H9 (cell line): ENCODE measurements at regions not wholly inside any gene's neighbourhood (a gene's known extent, or its start where the extent isn't known, plus 50 kb on each side); places are given as distances from the start of the nearest gene placed in this dataset.

Experiments used
- DNase-seq: peaks from one replicate; pipeline ENCODE4 v3.0.0-alpha.2; 2017
- H2AFZ ChIP-seq: one replicate; pipeline ENCODE4 v1.6.1; 2013; ENCODE audit warnings: mild to moderate bottlenecking, low read length, control low read depth, moderate library complexity
- H2AK5ac ChIP-seq: 2 replicates; pipeline ENCODE4 v1.6.1; 2013; ENCODE audit warnings: low read length, control low read depth, mixed read lengths; ENCODE audit not compliant: insufficient read length
- H2BK120ac ChIP-seq: one replicate; pipeline ENCODE4 v1.6.1; 2013; ENCODE audit warnings: low read depth, mild to moderate bottlenecking, low read length, control low read depth, inconsistent platforms; ENCODE audit not compliant: poor library complexity, severe bottlenecking
- H2BK12ac ChIP-seq: 2 replicates; pipeline ENCODE4 v1.6.1; 2013; ENCODE audit warnings: low read length, control low read depth, mixed read lengths, low read depth; ENCODE audit not compliant: insufficient read length
- H2BK15ac ChIP-seq: 2 replicates; pipeline ENCODE4 v1.6.1; 2013; ENCODE audit warnings: low read depth, low read length, control low read depth
- H2BK20ac ChIP-seq: one replicate; pipeline ENCODE4 v1.6.1; 2013; ENCODE audit warnings: low read depth, mild to moderate bottlenecking, low read length, control low read depth, inconsistent platforms; ENCODE audit not compliant: poor library complexity, severe bottlenecking
- H2BK5ac ChIP-seq: 2 replicates; pipeline ENCODE4 v1.6.1; 2013; ENCODE audit warnings: low read length, control low read depth, mixed read lengths; ENCODE audit not compliant: insufficient read length
- H3K14ac ChIP-seq: 2 replicates; pipeline ENCODE4 v1.6.1; 2013; ENCODE audit warnings: low read length, control low read depth; ENCODE audit not compliant: insufficient read depth
- H3K18ac ChIP-seq: 2 replicates; pipeline ENCODE4 v1.6.1; 2013; ENCODE audit warnings: low read depth, mild to moderate bottlenecking, mixed read lengths, low read length, control low read depth; ENCODE audit not compliant: insufficient read length
- H3K23ac ChIP-seq: 2 replicates; pipeline ENCODE4 v1.6.1; 2013; ENCODE audit warnings: low read length, control low read depth, mixed read lengths, low read depth; ENCODE audit not compliant: insufficient read length
- H3K23me2 ChIP-seq: 2 replicates; pipeline ENCODE4 v1.6.1; 2013; ENCODE audit warnings: low read depth, mild to moderate bottlenecking, mixed read lengths, low read length, control low read depth; ENCODE audit not compliant: insufficient read length, poor library complexity, severe bottlenecking
- H3K27ac ChIP-seq: 2 replicates; pipeline ENCODE4 v1.5.1; 2013; ENCODE audit warnings: low read length, control low read depth, mixed read lengths, low read depth; ENCODE audit not compliant: insufficient read length
- H3K27me3 ChIP-seq: 2 replicates; pipeline ENCODE4 v1.6.1; 2013; ENCODE audit warnings: low read length, control low read depth, inconsistent platforms; ENCODE audit not compliant: insufficient read depth
- H3K4ac ChIP-seq: 2 replicates; pipeline ENCODE4 v1.6.1; 2013; ENCODE audit warnings: low read depth, mild to moderate bottlenecking, control low read depth, inconsistent platforms, low read length, moderate library complexity
- H3K4me1 ChIP-seq: 2 replicates; pipeline ENCODE4 v1.6.1; 2013; ENCODE audit warnings: low read length, control low read depth, inconsistent platforms; ENCODE audit not compliant: insufficient read depth
- H3K4me2 ChIP-seq: 2 replicates; pipeline ENCODE4 v1.6.1; 2013; ENCODE audit warnings: low read length, control low read depth, mixed read lengths; ENCODE audit not compliant: insufficient read length, insufficient read depth
- H3K56ac ChIP-seq: 2 replicates; pipeline ENCODE4 v1.6.1; 2013; ENCODE audit warnings: low read depth, mild to moderate bottlenecking, mixed read lengths, low read length, control low read depth; ENCODE audit not compliant: insufficient read length
- H3K79me1 ChIP-seq: 2 replicates; pipeline ENCODE4 v1.6.1; 2013; ENCODE audit warnings: low read depth, mild to moderate bottlenecking, moderate library complexity, low read length, control low read depth, inconsistent platforms; ENCODE audit not compliant: insufficient read depth, poor library complexity, severe bottlenecking
- H3K79me2 ChIP-seq: 2 replicates; pipeline ENCODE4 v1.6.1; 2013; ENCODE audit warnings: low read length, control low read depth, inconsistent platforms; ENCODE audit not compliant: insufficient read depth
- H3K9ac ChIP-seq: 2 replicates; pipeline ENCODE4 v1.6.1; 2013; ENCODE audit warnings: low read length, control low read depth, mixed read lengths; ENCODE audit not compliant: insufficient read length; ENCODE audit errors: extremely low read depth
- H3K9me3 ChIP-seq: one replicate; pipeline ENCODE4 v1.6.1; 2013; ENCODE audit warnings: low read depth, low read length, inconsistent platforms; ENCODE audit not compliant: control insufficient read depth
- H3T11ph ChIP-seq: one replicate; pipeline ENCODE4 v1.6.1; 2013; ENCODE audit warnings: mild to moderate bottlenecking, low read length, control low read depth, inconsistent platforms
- H4K20me1 ChIP-seq: one replicate; pipeline ENCODE4 v1.6.1; 2013; ENCODE audit not compliant: control insufficient read depth, insufficient read length, insufficient read depth
- H4K5ac ChIP-seq: 2 replicates; pipeline ENCODE4 v1.6.1; 2013; ENCODE audit warnings: low read depth, mild to moderate bottlenecking, mixed read lengths, low read length, control low read depth; ENCODE audit not compliant: insufficient read length
- H4K8ac ChIP-seq: replicated peaks from 2 replicates; pipeline ENCODE4 v1.6.1; 2013; ENCODE audit warnings: low read length, control low read depth, mixed read lengths, low read depth; ENCODE audit not compliant: insufficient read length
- H4K91ac ChIP-seq: 2 replicates; pipeline ENCODE4 v1.6.1; 2013; ENCODE audit warnings: low read depth, mild to moderate bottlenecking, moderate library complexity, mixed read lengths, low read length, control low read depth; ENCODE audit not compliant: insufficient read length
- H3K27ac Mint-ChIP-seq, 3 experiments: 2 replicates in 2 of 3; 3 replicates in 1 of 3; pipeline ENCODE4 v1.8.0; 2020 to 2021; ENCODE audit warnings: mixed read lengths in 3 of 3, mild to moderate bottlenecking in 1 of 3, moderate library complexity in 1 of 3
- H3K27me3 Mint-ChIP-seq: 2 replicates; pipeline ENCODE4 v1.8.0; 2021; ENCODE audit warnings: low read depth, mild to moderate bottlenecking, moderate library complexity, mixed read lengths
- H3K36me3 Mint-ChIP-seq, 3 experiments: 2 replicates in 2 of 3; 3 replicates in 1 of 3; pipeline ENCODE4 v1.8.0; 2020 to 2021; ENCODE audit warnings: low read depth in 3 of 3, mixed read lengths in 3 of 3; ENCODE audit not compliant: insufficient read depth in 1 of 3
- H3K4me1 Mint-ChIP-seq, 2 experiments: 2 replicates each; pipeline ENCODE4 v1.8.0; 2020; ENCODE audit warnings: mixed read lengths in 2 of 2
- H3K4me3 Mint-ChIP-seq, 2 experiments: 2 replicates in 1 of 2; 3 replicates in 1 of 2; pipeline ENCODE4 v1.8.0; 2020 to 2021; ENCODE audit warnings: mild to moderate bottlenecking in 2 of 2, mixed read lengths in 2 of 2, moderate library complexity in 1 of 2
- H3K9me3 Mint-ChIP-seq, 2 experiments: 2 replicates in 1 of 2; 3 replicates in 1 of 2; pipeline ENCODE4 v1.8.0; 2020; ENCODE audit warnings: mild to moderate bottlenecking in 2 of 2, mixed read lengths in 2 of 2, moderate library complexity in 1 of 2
- WGBS: extraction: QIAGEN DNeasy Blood & Tissue Kit; methylation state at CpG from one replicate; pipeline ENCODE4 v1.1.7; 2013; ENCODE audit warnings: missing lambda C conversion rate, low lambda C conversion rate, mixed read lengths; ENCODE audit not compliant: insufficient read length; ENCODE audit errors: extremely low coverage; 5-methylcytosine and 5-hydroxymethylcytosine counted together
- TF ChIP-seq, protein P1 (sequence below): fragments of 200-600 bp; sonication (generic); conservative IDR thresholded peaks from 3 replicates; pipeline ENCODE4 v1.8.0; 2021; ENCODE audit warnings: antibody characterized with exemption, mild to moderate bottlenecking

DNA sequence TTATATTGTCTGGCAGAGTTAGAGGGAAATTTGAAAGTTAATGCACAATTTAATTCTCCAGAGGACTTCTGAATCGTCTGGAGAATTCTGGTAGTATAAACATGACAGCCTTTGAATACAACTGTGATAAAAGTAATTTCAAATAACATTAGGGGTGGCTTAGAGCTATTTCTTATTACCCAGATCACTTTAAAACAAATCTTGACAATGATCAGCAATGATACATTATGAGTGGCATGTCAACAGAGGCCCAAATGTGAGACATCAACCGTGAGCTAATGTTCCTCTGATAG lies 259.1 kb downstream of the HACE1 start:
- no peak overlapping the region for H2AFZ ChIP-seq
- no peak overlapping the region for H3K9ac ChIP-seq
- Mint-ChIP-seq H3K27me3 (no peaks in the 10 kb centered on the region), H3K9me3 (no peaks in the 10 kb centered on the region), H3K4me1 (peaks cover 10% of the 10 kb centered on the region in 2 experiments; a peak in 3 of 4 replicates), H3K36me3 (no peaks in the 10 kb centered on the region), H3K4me3 (no peak overlapping the region), H3K27ac (no peak overlapping the region)
- H4K8ac ChIP-seq, result no peak overlapping the region
- H2BK12ac ChIP-seq, result no peak overlapping the region
- no peaks in the 10 kb centered on the region for H3K79me2 ChIP-seq
- H4K5ac ChIP-seq, result no peak overlapping the region
- H3K23me2 ChIP-seq, result no peaks in the 10 kb centered on the region
- H2BK120ac ChIP-seq, result no peak overlapping the region
- no peak overlapping the region for H3K56ac ChIP-seq
- no peaks in the 10 kb centered on the region for H3K9me3 ChIP-seq
- H3K79me1 ChIP-seq, result no peaks in the 10 kb centered on the region
- no peak overlapping the region for H4K91ac ChIP-seq
- no peak overlapping the region for H3K18ac ChIP-seq
- no peak overlapping the region for H3K4me2 ChIP-seq
- H3K4me1 ChIP-seq, result peaks cover 5% of the 10 kb centered on the region; the same call in 1 of the 2 replicates
- no peaks in the 10 kb centered on the region for H3K27me3 ChIP-seq
- no peak overlapping the region for H3T11ph ChIP-seq
- H2AK5ac ChIP-seq, result no peak overlapping the region
- TF ChIP-seq, protein P1, sequence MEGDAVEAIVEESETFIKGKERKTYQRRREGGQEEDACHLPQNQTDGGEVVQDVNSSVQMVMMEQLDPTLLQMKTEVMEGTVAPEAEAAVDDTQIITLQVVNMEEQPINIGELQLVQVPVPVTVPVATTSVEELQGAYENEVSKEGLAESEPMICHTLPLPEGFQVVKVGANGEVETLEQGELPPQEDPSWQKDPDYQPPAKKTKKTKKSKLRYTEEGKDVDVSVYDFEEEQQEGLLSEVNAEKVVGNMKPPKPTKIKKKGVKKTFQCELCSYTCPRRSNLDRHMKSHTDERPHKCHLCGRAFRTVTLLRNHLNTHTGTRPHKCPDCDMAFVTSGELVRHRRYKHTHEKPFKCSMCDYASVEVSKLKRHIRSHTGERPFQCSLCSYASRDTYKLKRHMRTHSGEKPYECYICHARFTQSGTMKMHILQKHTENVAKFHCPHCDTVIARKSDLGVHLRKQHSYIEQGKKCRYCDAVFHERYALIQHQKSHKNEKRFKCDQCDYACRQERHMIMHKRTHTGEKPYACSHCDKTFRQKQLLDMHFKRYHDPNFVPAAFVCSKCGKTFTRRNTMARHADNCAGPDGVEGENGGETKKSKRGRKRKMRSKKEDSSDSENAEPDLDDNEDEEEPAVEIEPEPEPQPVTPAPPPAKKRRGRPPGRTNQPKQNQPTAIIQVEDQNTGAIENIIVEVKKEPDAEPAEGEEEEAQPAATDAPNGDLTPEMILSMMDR, result no peak
- no peak overlapping the region for H3K27ac ChIP-seq
- DNase-seq, result no peak
- no peak overlapping the region for H3K14ac ChIP-seq
- H4K20me1 ChIP-seq, result no peaks in the 10 kb centered on the region
- no peak overlapping the region for H2BK15ac ChIP-seq
- no peak overlapping the region for H3K4ac ChIP-seq
- H2BK20ac ChIP-seq, result no peak overlapping the region
- WGBS, result no CpG with 5 or more reads among the region's 2 CpGs
- no peak overlapping the region for H2BK5ac ChIP-seq
- no peak overlapping the region for H3K23ac ChIP-seq
